ENCODE measurements at regions not wholly inside any gene's neighbourhood (a gene's known extent, or its start where the extent isn't known, plus 50 kb on each side); places are given as distances from the start of the nearest gene placed in this dataset.
A peak's percentile ranks its signal among the peaks of the same experiment; 100 is the strongest.

DNA sequence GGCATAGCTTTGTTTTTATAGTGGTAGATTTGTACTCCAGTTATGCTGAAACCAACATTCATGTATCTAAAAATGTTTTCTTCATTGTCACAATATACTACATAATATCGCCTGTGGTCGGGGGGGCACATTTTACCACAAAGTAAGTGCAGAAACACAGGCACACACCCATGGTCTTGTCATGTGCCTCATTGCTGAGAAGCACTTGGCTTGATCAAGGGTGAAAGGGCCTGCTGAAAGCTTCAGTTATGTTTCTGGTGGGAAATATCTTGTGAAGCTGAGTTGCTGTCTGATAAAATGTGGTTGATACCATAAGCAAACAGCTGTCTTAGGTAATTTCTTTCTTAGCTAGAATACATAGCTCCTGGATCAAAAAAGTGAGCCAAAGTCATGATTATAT, 393.1 kb downstream of the MAN2A1 start:
- TF ChIP-seq, protein P1, sequence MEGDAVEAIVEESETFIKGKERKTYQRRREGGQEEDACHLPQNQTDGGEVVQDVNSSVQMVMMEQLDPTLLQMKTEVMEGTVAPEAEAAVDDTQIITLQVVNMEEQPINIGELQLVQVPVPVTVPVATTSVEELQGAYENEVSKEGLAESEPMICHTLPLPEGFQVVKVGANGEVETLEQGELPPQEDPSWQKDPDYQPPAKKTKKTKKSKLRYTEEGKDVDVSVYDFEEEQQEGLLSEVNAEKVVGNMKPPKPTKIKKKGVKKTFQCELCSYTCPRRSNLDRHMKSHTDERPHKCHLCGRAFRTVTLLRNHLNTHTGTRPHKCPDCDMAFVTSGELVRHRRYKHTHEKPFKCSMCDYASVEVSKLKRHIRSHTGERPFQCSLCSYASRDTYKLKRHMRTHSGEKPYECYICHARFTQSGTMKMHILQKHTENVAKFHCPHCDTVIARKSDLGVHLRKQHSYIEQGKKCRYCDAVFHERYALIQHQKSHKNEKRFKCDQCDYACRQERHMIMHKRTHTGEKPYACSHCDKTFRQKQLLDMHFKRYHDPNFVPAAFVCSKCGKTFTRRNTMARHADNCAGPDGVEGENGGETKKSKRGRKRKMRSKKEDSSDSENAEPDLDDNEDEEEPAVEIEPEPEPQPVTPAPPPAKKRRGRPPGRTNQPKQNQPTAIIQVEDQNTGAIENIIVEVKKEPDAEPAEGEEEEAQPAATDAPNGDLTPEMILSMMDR (IDR thresholded peaks at IDR 0.05) = no peak
- no peak for TF ChIP-seq POLR2A (IDR thresholded peaks at IDR 0.05)
- intact Hi-C loops (cut with DNase I) = no loop called here
- no peak for DNase-seq
- no peaks in the 10 kb centered on the region for H3K27me3 ChIP-seq
- no peaks in the 10 kb centered on the region for H3K4me1 ChIP-seq (replicated peaks in 1 of 2)
- H3K9me3 ChIP-seq (replicated peaks in 1 of 3) = no peaks in the 10 kb centered on the region
- H3K36me3 ChIP-seq (replicated peaks in 1 of 2) = no peaks in the 10 kb centered on the region
- 84 to 94% (median 88%) methylated on average over 2 of the region's 2 CpGs for WGBS, 4 donors
- H3K4me3 ChIP-seq = no peak overlapping the region
- H3K27ac ChIP-seq = no peak overlapping the region

DNA sequence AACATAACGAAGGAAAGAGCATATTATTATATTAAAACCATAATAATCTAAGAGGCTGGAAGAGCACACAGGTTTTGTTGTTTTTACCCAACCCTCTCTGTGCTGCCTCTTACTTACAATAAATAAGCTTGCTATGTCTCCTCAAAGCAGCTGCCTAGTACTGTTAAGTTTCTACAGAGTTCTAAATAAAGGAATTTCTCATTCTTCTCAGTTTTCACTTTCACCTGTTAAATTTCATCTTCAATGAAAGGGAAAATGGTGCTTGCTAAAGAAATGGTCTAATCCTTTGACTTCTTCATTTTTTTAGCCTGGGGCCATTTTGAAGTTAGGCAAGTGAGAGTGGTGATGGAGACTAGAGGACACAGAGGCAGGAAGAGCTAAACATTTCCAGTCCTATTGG, 396.1 kb downstream of the MAN2A1 start:
- no peak for TF ChIP-seq POLR2A (IDR thresholded peaks at IDR 0.05)
- TF ChIP-seq, protein P1 (IDR thresholded peaks at IDR 0.05) = no peak
- no peak overlapping the region for H3K27ac ChIP-seq
- H3K9me3 ChIP-seq (replicated peaks in 1 of 3) = no peaks in the 10 kb centered on the region
- H3K4me3 ChIP-seq = no peak overlapping the region
- intact Hi-C loops (cut with DNase I) = no loop called here
- no peaks in the 10 kb centered on the region for H3K27me3 ChIP-seq
- DNase-seq = no peak
- H3K36me3 ChIP-seq (replicated peaks in 1 of 2) = no peaks in the 10 kb centered on the region
- 88 to 95% (median 94%) methylated on average over 1 of the region's 1 CpG for WGBS, 4 donors
- H3K4me1 ChIP-seq (replicated peaks in 1 of 2) = no peaks in the 10 kb centered on the region

DNA sequence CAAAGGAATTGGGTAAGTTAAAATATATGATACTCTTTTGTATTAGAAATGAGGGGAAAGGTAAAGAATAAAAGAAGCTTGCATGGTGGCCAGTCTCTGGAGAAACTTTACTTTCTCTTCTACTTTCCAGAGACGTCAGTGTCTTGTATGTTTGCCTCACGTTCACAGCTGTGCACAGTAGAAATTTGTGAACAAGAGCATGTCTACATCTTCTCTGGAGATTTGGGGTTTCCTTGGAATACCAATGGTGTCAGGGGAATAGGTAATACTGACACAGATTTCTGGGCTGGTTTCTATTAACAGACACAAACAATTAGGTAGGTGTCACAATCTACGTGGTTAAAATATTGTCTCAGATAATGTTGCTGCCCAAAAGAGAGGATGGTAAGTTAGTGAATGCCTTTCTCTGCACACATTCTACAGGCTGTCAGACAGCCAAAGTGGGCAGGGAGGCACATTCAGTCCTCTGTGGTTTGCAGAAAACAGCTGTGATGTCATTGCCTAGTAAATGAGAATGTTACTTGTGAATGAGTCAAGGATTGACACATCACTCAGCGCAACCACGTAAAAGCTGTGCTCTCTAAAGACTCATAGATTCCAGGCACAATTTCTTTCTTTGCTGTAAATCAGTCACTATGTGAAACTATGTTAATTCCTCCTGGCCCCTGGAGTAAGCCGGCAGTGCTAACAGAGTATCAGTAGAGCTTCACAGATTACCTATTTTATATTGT, 397.1 kb downstream of the MAN2A1 start:
- H3K27ac ChIP-seq = peak overlapping the region in 1 of 5 donors; percentile 26
- peak in 4 of 7 donors; percentile 6 to 56 (median 26) for DNase-seq
- TF ChIP-seq POLR2A (IDR thresholded peaks at IDR 0.05) = no peak
- TF ChIP-seq, protein P1 (IDR thresholded peaks at IDR 0.05) = no peak
- H3K36me3 ChIP-seq (replicated peaks in 1 of 2) = no peaks in the 10 kb centered on the region
- no peak overlapping the region for H3K4me3 ChIP-seq
- intact Hi-C loops (cut with DNase I) = no loop called here
- H3K27me3 ChIP-seq = no peaks in the 10 kb centered on the region
- H3K9me3 ChIP-seq (replicated peaks in 1 of 3) = no peaks in the 10 kb centered on the region
- H3K4me1 ChIP-seq (replicated peaks in 1 of 2) = no peaks in the 10 kb centered on the region
- WGBS, 4 donors = 57 to 65% (median 63%) methylated on average over 6 of the region's 6 CpGs

DNA sequence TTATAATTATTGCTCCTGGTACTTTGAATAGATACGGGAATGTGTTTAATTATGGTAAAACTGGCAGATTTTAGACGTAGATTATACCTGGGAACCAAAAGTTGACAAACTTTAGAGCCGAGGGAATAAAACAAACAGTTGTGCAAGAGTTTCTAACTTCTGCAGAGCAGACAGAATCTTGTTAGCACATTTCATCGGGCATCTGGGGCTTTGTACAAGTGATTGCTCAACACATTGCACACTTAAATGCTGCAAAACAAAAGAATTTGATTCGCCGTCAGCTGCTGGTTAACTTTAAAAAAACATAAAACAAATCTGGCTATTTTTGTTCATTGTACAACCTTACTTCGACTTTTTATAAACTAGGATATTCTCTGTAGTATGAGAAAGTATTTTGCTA, 398.1 kb downstream of the MAN2A1 start:
- H3K27ac ChIP-seq = no peak overlapping the region
- H3K27me3 ChIP-seq = no peaks in the 10 kb centered on the region
- no peaks in the 10 kb centered on the region for H3K36me3 ChIP-seq (replicated peaks in 1 of 2)
- H3K4me1 ChIP-seq (replicated peaks in 1 of 2) = no peaks in the 10 kb centered on the region
- no peak overlapping the region for H3K4me3 ChIP-seq
- no peaks in the 10 kb centered on the region for H3K9me3 ChIP-seq (replicated peaks in 1 of 3)
- TF ChIP-seq POLR2A (IDR thresholded peaks at IDR 0.05) = no peak
- TF ChIP-seq, protein P1 (IDR thresholded peaks at IDR 0.05) = no peak
- intact Hi-C loops (cut with DNase I) = no loop called here
- WGBS, 4 donors = 72 to 79% (median 77%) methylated on average over 7 of the region's 7 CpGs
- no peak for DNase-seq

Measured in adrenal gland (tissue), 9 donors.